Osteoblast (primary cell): ENCODE measurements at regions not wholly inside any gene's neighbourhood (a gene's known extent, or its start where the extent isn't known, plus 50 kb on each side); places are given as distances from the start of the nearest gene placed in this dataset.

Experiments
- DNase-seq: peaks from one replicate; pipeline ENCODE4 v3.0.0; 2011; ENCODE audit warnings: low spot score, mixed read lengths; ENCODE audit not compliant: insufficient read length; ENCODE audit errors: missing footprints
- H2AFZ ChIP-seq: 2 replicates; pipeline ENCODE4 v1.6.0; 2011; ENCODE audit warnings: mild to moderate bottlenecking, low read length
- H3K27ac ChIP-seq: 2 replicates; pipeline ENCODE4 v1.5.1; 2011; ENCODE audit warnings: mild to moderate bottlenecking, low read depth, low read length, moderate library complexity
- H3K27me3 ChIP-seq: 2 replicates; pipeline ENCODE4 v1.6.0; 2012; ENCODE audit warnings: mild to moderate bottlenecking, control low read depth, inconsistent platforms, low read length, moderate library complexity; ENCODE audit not compliant: insufficient read depth
- H3K36me3 ChIP-seq: 2 replicates; pipeline ENCODE4 v1.5.1; 2011; ENCODE audit warnings: mild to moderate bottlenecking, low read length, control low read depth, moderate library complexity; ENCODE audit not compliant: insufficient read depth
- H3K4me1 ChIP-seq: 2 replicates; pipeline ENCODE4 v1.5.1; 2011; ENCODE audit warnings: mild to moderate bottlenecking, low read length, control low read depth, moderate library complexity; ENCODE audit not compliant: insufficient read depth
- H3K4me2 ChIP-seq: 2 replicates; pipeline ENCODE4 v1.6.0; 2011; ENCODE audit warnings: mild to moderate bottlenecking, low read length; ENCODE audit not compliant: insufficient read depth
- H3K4me3 ChIP-seq: fragments of 200-600 bp; sonication (generic); 3 replicates; pipeline ENCODE4 v1.5.1; 2012; ENCODE audit warnings: mild to moderate bottlenecking, low read length, inconsistent platforms; ENCODE audit not compliant: insufficient read depth
- H3K79me2 ChIP-seq: 2 replicates; pipeline ENCODE4 v1.6.0; 2012; ENCODE audit warnings: mild to moderate bottlenecking, low read length, control low read depth, inconsistent platforms; ENCODE audit not compliant: insufficient read depth
- H3K9me3 ChIP-seq: 2 replicates; pipeline ENCODE4 v1.5.1; 2011; ENCODE audit warnings: low read depth, low read length, control low read depth
- H4K20me1 ChIP-seq: 2 replicates; pipeline ENCODE4 v1.6.0; 2012; ENCODE audit warnings: mild to moderate bottlenecking, low read length, control low read depth; ENCODE audit not compliant: insufficient read depth
- TF ChIP-seq, protein P1 (sequence below): IDR thresholded peaks from 2 replicates; pipeline ENCODE4 v1.5.1; 2011; ENCODE audit warnings: mild to moderate bottlenecking, low read depth, low read length, moderate library complexity; ENCODE audit errors: extremely low read depth

- H4K20me1 ChIP-seq, result no peaks in the 10 kb centered on the region
- H3K27me3 ChIP-seq, result peaks cover 13% of the 10 kb centered on the region
- no peak overlapping the region for H3K4me3 ChIP-seq
- H3K4me1 ChIP-seq, result no peaks in the 10 kb centered on the region
- H2AFZ ChIP-seq, result no peak overlapping the region
- H3K79me2 ChIP-seq, result no peaks in the 10 kb centered on the region
- no peak overlapping the region for H3K4me2 ChIP-seq
- TF ChIP-seq, protein P1, sequence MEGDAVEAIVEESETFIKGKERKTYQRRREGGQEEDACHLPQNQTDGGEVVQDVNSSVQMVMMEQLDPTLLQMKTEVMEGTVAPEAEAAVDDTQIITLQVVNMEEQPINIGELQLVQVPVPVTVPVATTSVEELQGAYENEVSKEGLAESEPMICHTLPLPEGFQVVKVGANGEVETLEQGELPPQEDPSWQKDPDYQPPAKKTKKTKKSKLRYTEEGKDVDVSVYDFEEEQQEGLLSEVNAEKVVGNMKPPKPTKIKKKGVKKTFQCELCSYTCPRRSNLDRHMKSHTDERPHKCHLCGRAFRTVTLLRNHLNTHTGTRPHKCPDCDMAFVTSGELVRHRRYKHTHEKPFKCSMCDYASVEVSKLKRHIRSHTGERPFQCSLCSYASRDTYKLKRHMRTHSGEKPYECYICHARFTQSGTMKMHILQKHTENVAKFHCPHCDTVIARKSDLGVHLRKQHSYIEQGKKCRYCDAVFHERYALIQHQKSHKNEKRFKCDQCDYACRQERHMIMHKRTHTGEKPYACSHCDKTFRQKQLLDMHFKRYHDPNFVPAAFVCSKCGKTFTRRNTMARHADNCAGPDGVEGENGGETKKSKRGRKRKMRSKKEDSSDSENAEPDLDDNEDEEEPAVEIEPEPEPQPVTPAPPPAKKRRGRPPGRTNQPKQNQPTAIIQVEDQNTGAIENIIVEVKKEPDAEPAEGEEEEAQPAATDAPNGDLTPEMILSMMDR, result no peak
- no peaks in the 10 kb centered on the region for H3K36me3 ChIP-seq
- H3K9me3 ChIP-seq, result no peaks in the 10 kb centered on the region
- H3K27ac ChIP-seq, result no peak overlapping the region
- DNase-seq, result no peak
These were observed 518.4 kb downstream of the SOX6 start for GRCh38 chr11:15837901-15838489.

GRCh38 chr11:15839061-15839460 is 517.3 kb downstream of the SOX6 start:
- H3K79me2 ChIP-seq, result no peaks in the 10 kb centered on the region
- H3K4me1 ChIP-seq, result no peaks in the 10 kb centered on the region
- H3K27ac ChIP-seq, result no peak overlapping the region
- no peak for DNase-seq
- TF ChIP-seq, protein P1, result no peak
- H3K36me3 ChIP-seq, result no peaks in the 10 kb centered on the region
- H4K20me1 ChIP-seq, result no peaks in the 10 kb centered on the region
- H2AFZ ChIP-seq, result no peak overlapping the region
- no peak overlapping the region for H3K4me3 ChIP-seq
- peaks cover 13% of the 10 kb centered on the region for H3K27me3 ChIP-seq
- H3K9me3 ChIP-seq, result no peaks in the 10 kb centered on the region
- H3K4me2 ChIP-seq, result no peak overlapping the region

DNA sequence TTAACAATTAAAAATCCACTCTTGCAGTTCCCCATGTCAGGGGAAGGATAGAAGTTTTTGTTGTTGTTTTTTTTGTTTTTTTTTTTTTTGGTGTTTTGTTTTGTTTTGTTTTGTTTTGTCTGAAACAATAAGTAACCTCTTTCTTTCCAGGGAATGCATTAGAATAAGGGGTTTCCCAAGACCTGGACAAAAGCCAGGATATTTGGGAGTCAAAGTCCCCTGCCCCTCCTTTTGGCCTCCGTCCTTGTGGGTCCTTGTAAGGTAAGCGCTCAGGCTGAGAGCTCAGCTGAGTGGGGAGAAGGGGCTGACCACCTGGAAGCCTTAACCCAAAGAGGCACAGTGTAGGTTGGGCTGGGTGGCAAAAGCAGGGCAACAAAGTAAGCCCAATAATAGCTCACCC is 515.4 kb downstream of the SOX6 start:
- H3K27me3 ChIP-seq, result peaks cover 13% of the 10 kb centered on the region
- no peaks in the 10 kb centered on the region for H4K20me1 ChIP-seq
- no peak for DNase-seq
- TF ChIP-seq, protein P1, result no peak
- H3K4me3 ChIP-seq, result no peak overlapping the region
- no peak overlapping the region for H3K4me2 ChIP-seq
- no peaks in the 10 kb centered on the region for H3K9me3 ChIP-seq
- H3K79me2 ChIP-seq, result no peaks in the 10 kb centered on the region
- no peak overlapping the region for H3K27ac ChIP-seq
- no peaks in the 10 kb centered on the region for H3K36me3 ChIP-seq
- no peak overlapping the region for H2AFZ ChIP-seq
- no peaks in the 10 kb centered on the region for H3K4me1 ChIP-seq

DNA sequence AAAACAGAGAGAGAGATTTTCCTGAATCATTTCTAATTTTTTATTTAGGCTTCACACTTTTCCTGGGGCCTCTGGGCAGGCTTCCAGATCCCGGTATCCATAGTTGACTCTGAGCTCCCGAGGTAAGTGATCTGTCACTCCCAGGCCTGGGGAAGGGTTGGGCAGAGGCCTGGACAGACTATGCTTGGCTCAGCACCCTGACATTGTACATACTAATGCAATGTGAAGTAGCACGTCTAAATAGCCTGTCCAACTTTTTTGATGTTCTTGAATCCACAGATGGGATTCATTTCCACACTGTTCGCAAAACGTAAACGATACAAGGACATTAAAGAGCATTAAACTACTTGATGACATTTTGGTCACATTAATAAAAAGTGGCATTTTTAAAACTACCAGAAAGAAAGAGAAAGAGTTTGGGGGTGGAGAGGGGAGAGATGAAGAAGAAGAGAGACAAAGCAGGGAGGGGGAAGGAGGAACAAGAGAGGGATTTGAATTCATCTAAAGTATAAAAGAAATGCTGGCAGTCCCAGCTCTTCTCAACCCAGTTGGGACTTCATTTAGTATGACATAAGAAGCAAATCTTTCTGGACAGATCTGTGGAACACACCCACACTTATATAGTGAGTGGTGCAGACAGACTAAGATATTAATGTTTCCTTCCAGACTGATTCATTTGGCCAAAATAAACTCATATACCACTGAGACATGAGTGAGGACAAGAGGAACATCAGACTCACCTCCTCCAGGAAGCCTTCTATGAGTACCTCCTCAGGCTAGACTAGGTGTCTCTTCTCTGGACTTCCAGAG is 514.2 kb downstream of the SOX6 start:
- Histone ChIP-seq H3K4me3 (no peak overlapping the region), H3K4me2 (no peak overlapping the region), H2AFZ (no peak overlapping the region), H3K79me2 (no peaks in the 10 kb centered on the region), H4K20me1 (no peaks in the 10 kb centered on the region), H3K27me3 (peaks cover 13% of the 10 kb centered on the region), H3K36me3 (no peaks in the 10 kb centered on the region), H3K4me1 (no peaks in the 10 kb centered on the region), H3K27ac (no peak overlapping the region), H3K9me3 (no peaks in the 10 kb centered on the region)
- DNase-seq, result peak; percentile 51
- TF ChIP-seq, protein P1, result no peak
